ENCODE measurements at regions not wholly inside any gene's neighbourhood (a gene's known extent, or its start where the extent isn't known, plus 50 kb on each side); places are given as distances from the start of the nearest gene placed in this dataset.
"Not testable (repeated sequence)": the region's sequence is repeated elsewhere in the genome, so short reads cannot be mapped to it uniquely, and the experiment has no call there.

GRCh38 chr4:156291317-156291716, 337.7 kb upstream of the CTSO start:
- POLR2A ChIA-PET = no interaction called here

GRCh38 chr4:156290811-156291210, 337.1 kb upstream of the CTSO start:
- TF ChIP-seq, protein P1, sequence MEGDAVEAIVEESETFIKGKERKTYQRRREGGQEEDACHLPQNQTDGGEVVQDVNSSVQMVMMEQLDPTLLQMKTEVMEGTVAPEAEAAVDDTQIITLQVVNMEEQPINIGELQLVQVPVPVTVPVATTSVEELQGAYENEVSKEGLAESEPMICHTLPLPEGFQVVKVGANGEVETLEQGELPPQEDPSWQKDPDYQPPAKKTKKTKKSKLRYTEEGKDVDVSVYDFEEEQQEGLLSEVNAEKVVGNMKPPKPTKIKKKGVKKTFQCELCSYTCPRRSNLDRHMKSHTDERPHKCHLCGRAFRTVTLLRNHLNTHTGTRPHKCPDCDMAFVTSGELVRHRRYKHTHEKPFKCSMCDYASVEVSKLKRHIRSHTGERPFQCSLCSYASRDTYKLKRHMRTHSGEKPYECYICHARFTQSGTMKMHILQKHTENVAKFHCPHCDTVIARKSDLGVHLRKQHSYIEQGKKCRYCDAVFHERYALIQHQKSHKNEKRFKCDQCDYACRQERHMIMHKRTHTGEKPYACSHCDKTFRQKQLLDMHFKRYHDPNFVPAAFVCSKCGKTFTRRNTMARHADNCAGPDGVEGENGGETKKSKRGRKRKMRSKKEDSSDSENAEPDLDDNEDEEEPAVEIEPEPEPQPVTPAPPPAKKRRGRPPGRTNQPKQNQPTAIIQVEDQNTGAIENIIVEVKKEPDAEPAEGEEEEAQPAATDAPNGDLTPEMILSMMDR (IDR thresholded peaks at IDR 0.05; ENCODE audit: control extremely low read depth, extremely low read depth, low read depth, missing control alignments) = no peak
- DNase-seq (ENCODE audit: extremely low spot score) = no peak
- POLR2A ChIA-PET = no interaction called here
- CTCF ChIA-PET = no interaction called here

More at GRCh38 chr4:156291317-156291716, 337.7 kb upstream of the CTSO start:
- DNase-seq (ENCODE audit: extremely low spot score) = no peak
- TF ChIP-seq, protein P1 (IDR thresholded peaks at IDR 0.05; ENCODE audit: control extremely low read depth, extremely low read depth, low read depth, missing control alignments) = no peak
- CTCF ChIA-PET = no interaction called here

GRCh38 chr4:156290026-156290425, 336.4 kb upstream of the CTSO start:
- DNase-seq (ENCODE audit: extremely low spot score); POLR2A ChIA-PET; CTCF ChIA-PET: not testable (repeated sequence)

DNA sequence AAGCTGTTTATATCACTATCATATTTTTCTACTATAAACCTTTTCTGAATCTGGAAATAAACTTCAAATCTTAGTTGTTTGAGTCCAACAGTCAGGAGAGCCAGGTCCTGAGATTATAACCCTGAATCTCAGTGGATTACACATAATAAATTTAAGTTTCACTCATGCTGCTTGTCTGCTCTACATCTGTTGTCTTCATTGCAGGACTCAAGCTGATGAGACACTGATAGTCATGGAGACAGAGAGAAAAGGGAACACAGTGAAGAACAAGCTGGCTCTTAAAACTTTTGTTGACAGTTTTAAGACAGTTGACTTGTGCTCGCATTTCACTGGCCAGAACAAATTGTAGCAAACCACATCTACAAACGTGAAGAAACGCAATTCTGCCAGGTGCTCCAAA, 327.0 kb upstream of the CTSO start:
- ChIA-PET CTCF (interaction anchor here (0.9 kb wide), 1 partner anchor 11 kb away, joined by 4 read pairs; no protein-coding TSS in a partner anchor), POLR2A (no interaction called here)
- TF ChIP-seq, protein P1 (IDR thresholded peaks at IDR 0.05; ENCODE audit: control extremely low read depth, extremely low read depth, low read depth, missing control alignments) = no peak
- no peak for DNase-seq (ENCODE audit: extremely low spot score)

DNA sequence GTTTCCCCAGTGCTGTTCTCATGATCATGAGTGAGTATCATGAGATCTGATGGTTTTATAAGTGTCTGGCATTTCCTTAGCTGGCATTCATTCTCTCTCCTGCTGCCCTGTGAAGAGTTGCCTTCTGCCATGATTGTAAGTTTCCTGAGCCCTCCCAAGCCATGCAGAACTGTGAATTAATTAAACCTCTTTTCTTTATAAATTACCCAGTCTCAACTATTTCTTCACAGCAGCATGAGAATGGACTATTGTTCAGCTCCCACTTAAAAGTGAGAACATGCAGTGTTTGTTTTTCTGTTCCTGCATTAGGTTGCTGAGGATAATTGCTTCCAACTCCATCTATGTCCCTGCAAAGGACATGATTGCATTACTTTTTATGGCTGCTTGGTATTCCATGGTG, 311.7 kb upstream of the CTSO start:
- no peak for DNase-seq (ENCODE audit: extremely low spot score)
- TF ChIP-seq, protein P1 (IDR thresholded peaks at IDR 0.05; ENCODE audit: control extremely low read depth, extremely low read depth, low read depth, missing control alignments) = no peak
- ChIA-PET CTCF (interaction anchor here (1.3 kb wide), 1 partner anchor 11 kb away, joined by 3 read pairs; no protein-coding TSS in a partner anchor), POLR2A (no interaction called here)

DNA sequence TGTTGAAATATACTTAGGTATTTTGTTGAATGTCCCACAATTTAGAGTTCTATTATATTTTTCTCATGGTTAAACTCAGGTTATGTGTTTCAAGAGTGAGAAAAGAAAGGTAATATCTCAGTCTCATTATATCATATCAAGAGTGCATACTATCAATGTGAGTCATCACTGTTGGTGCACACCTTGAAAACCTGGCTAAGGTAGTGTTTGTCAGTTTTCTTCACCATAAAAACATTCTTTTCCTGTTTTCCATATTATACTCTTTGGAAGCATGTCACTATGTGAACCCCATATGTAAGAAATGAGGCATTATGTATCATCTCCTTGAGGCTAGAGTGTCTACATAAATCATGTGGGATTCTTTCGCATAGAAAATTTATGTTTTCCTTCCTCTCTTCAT, 307.6 kb upstream of the CTSO start:
- ChIA-PET POLR2A (no interaction called here), CTCF (no interaction called here)
- TF ChIP-seq, protein P1 (IDR thresholded peaks at IDR 0.05; ENCODE audit: control extremely low read depth, extremely low read depth, low read depth, missing control alignments) = no peak
- DNase-seq (ENCODE audit: extremely low spot score) = no peak

- POLR2A ChIA-PET = no interaction called here
- CTCF ChIA-PET = interaction anchor here (2.3 kb wide), 1 partner anchor 9 kb away, joined by 5 read pairs; no protein-coding TSS in a partner anchor
- DNase-seq (ENCODE audit: extremely low spot score) = no peak
- TF ChIP-seq, protein P1 (IDR thresholded peaks at IDR 0.05; ENCODE audit: control extremely low read depth, extremely low read depth, low read depth, missing control alignments) = no peak
Observed at GRCh38 chr4:156255230-156256007, 301.8 kb upstream of the CTSO start.
